DMS153 treated with DMSO at 0.1 percent for 48 hours (cell line): ENCODE measurements at regions not wholly inside any gene's neighbourhood (a gene's known extent, or its start where the extent isn't known, plus 50 kb on each side); places are given as distances from the start of the nearest gene placed in this dataset.
"Not testable (repeated sequence)": the region's sequence is repeated elsewhere in the genome, so short reads cannot be mapped to it uniquely, and the experiment has no call there.

Source experiments
- DNase-seq: peaks from one replicate; lab custom pipeline; 2025; ENCODE audit not compliant: unreplicated experiment; lab: John Stamatoyannopoulos, UW

GRCh38 chrX:23458957-23459356 lies 124.3 kb downstream of the PTCHD1 start:
- DNase-seq: not testable (repeated sequence)

GRCh38 chrX:23465105-23465791 lies 130.6 kb downstream of the PTCHD1 start:
- no peak for DNase-seq

GRCh38 chrX:23465985-23466384 lies 131.3 kb downstream of the PTCHD1 start:
- no peak for DNase-seq

- DNase-seq: no peak
Observed at GRCh38 chrX:23478056-23478455, 143.4 kb downstream of the PTCHD1 start.

- no peak for DNase-seq
Observed at GRCh38 chrX:23478561-23478960, 143.9 kb downstream of the PTCHD1 start.

- DNase-seq: no peak
Observed at GRCh38 chrX:23482561-23482960, 147.9 kb downstream of the PTCHD1 start.

GRCh38 chrX:23483396-23483795 lies 148.7 kb downstream of the PTCHD1 start:
- DNase-seq: no peak

- DNase-seq: no peak
Observed at GRCh38 chrX:23493941-23494374, 159.3 kb downstream of the PTCHD1 start.

- DNase-seq: no peak
Observed at GRCh38 chrX:23494741-23495140, 160.1 kb downstream of the PTCHD1 start.

GRCh38 chrX:23497919-23498318 lies 163.3 kb downstream of the PTCHD1 start:
- no peak for DNase-seq

- DNase-seq: no peak
Observed at GRCh38 chrX:23501974-23502373, 165.3 kb upstream of the PRDX4 start.

- peak; percentile 56 for DNase-seq
Observed at GRCh38 chrX:23503835-23504539, 163.3 kb upstream of the PRDX4 start.

GRCh38 chrX:23504540-23504884 lies 162.8 kb upstream of the PRDX4 start:
- DNase-seq: no peak

GRCh38 chrX:23504895-23505294 lies 162.4 kb upstream of the PRDX4 start:
- DNase-seq: no peak

- no peak for DNase-seq
Observed at GRCh38 chrX:23505531-23506303, 161.6 kb upstream of the PRDX4 start.

- no peak for DNase-seq
Observed at GRCh38 chrX:23509256-23509655, 158.0 kb upstream of the PRDX4 start.

GRCh38 chrX:23511793-23512192 lies 155.5 kb upstream of the PRDX4 start:
- DNase-seq: no peak

GRCh38 chrX:23513121-23513520 lies 154.2 kb upstream of the PRDX4 start:
- no peak for DNase-seq

- DNase-seq: no peak
Observed at GRCh38 chrX:23514082-23514481, 153.2 kb upstream of the PRDX4 start.

GRCh38 chrX:23515028-23515427 lies 152.3 kb upstream of the PRDX4 start:
- peak; percentile 54 for DNase-seq

- not testable (repeated sequence) for DNase-seq
Observed at GRCh38 chrX:23523026-23523657, 144.2 kb upstream of the PRDX4 start.
